Central memory CD4-positive, alpha-beta T cell (primary cell): ENCODE measurements at regions not wholly inside any gene's neighbourhood (a gene's known extent, or its start where the extent isn't known, plus 50 kb on each side); places are given as distances from the start of the nearest gene placed in this dataset.
"Not testable (repeated sequence)": the region's sequence is repeated elsewhere in the genome, so short reads cannot be mapped to it uniquely, and the experiment has no call there.

Source experiments
- DNase-seq: peaks from one replicate; pipeline ENCODE4 v3.0.0; 2022

DNA sequence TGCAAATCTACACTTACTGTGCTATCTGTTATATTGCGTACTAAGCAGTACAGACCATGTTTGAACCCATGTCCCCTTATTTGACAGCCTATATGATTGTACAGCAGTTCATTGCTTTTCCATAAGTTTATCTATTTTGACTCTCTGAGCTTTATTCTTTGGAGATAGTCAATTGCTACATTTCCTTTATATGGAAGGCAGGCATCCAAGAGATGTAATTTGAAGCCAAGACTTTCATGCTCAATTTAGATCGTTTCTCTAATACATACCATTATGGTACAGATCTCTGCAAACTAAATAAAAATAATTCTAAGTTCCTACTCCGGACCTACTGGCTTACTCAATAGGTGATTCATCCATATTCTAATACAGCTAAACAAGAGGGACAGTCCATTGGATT is 424.8 kb downstream of the TMEM38B start:
- DNase-seq, result no peak

DNA sequence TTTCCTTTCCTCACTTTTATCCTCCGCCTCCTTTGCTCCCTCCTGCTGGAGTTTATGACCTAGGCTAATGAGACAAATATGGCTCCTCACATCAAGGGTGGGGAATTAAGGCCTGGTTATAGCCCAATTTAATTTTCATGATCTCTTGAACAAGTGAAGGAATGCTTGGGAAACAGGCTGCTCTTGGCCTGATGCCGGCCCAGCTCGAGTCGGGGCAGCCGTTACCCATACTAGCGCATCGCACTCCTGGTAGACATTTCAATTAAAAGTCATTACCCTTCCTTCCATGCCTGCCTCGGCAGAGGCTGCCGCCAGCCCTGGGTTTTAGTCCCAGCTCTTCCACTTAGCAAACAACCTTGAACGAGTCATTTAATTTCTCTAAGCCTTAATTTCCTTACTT is 425.7 kb downstream of the TMEM38B start:
- no peak for DNase-seq

DNA sequence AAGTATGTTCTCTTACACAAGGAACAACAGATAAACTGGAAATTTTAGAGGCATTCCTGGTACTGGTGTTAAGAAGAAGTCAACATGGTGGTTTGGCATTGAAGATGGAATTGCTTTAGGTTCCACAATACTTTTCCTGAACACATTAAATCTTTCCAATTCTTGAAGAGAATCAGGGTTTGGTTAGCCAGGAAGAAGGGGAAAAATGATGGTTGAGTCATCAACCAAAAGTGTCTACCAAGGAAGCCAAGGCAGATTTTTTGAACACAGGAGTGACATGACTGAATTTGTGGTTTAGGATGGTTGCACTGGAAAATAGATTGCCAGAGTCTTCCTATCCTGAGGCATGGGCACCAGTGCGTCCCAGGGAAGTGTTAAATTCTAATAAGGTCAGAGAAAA is 433.4 kb downstream of the TMEM38B start:
- DNase-seq, result no peak

DNA sequence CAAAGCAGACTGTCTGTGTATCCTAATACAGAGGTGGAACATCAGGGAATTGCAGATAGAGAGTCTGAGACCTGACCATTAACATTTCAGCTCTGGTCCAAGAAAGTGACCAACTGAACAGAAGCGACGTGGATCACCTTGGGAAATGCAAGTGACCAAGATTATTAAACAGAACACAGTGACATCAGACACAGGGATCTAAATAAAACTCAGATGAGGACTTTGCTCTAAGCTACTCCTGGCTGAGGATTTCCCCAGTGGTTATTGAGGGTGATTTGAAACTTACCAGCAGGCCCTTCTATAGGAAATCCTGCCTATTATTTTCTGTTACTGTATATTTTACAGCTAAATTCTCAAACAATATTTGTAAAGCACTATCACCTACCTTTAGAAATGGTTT is 436.0 kb downstream of the TMEM38B start:
- no peak for DNase-seq

DNA sequence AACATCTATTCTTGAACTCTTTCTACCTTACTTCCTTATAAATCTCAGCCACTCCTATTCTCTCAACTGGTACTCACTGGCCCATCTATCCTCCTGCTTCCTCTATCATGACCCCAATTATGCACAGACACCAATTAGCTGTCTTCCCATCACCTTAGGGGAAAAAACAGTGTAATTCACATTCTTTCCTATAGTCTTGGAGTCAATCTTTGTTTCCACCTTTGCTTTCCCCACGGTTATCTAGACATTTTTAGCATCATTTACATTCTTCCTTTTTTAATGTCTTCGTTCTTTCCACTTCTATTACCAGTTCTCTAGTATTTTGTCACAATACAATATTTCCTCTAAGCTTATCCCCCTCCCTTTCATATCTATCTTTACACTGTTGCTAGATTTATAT is 449.4 kb downstream of the TMEM38B start:
- no peak for DNase-seq

DNA sequence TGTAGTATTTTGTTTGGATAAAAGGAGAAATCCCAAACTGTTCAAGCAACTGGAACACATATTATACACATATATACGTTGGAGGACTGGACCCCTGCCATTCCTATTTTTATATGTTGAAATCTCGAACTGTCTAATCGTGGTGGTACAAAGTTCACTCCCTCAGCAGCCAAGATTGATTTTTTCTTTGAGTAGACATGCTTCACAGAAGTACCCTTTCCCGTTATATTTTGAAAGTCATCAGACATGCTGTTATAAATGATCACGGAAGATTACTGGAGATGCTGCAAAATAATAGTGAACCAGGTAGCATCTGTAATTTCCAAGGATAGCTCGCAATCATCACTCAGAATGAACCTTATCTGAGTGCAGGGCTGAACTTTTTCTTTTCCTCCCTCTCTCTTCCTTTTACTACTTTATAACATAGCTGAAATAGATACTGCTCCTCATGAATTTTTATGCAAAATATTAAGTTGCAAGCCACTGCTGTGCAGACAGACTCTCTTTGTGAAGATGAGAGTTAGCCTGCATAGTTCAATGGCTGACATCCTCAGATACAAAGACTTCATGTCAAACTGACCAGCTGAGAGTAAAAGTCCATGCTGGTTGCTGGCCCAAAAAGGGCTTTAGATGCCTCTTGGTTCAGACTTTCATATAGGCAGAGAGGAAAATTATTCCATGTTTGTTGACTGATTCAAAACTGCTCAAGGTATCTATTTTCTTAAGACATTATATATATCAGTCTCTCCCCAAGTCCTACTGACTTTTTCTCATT is 451.9 kb downstream of the TMEM38B start:
- DNase-seq, result no peak

DNA sequence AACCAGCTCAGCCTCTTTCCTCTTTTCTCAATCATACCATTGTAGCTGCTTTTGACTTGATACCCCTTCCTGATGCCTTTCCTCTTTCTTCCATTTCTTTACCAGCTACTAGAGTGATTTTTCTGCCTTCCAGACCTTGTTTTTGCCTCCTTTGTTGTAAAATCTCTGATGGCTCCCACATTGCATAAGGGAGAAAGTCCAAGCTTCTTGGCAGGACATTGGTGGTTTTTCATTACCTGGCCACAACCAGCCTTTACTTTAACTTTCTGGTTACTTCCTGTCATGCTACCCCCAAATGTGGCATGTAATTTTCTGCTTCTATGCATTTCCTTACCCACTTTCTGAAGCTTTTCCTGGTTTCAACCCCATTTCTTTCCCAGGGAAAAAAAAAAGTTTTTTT is 452.5 kb downstream of the TMEM38B start:
- no peak for DNase-seq

DNA sequence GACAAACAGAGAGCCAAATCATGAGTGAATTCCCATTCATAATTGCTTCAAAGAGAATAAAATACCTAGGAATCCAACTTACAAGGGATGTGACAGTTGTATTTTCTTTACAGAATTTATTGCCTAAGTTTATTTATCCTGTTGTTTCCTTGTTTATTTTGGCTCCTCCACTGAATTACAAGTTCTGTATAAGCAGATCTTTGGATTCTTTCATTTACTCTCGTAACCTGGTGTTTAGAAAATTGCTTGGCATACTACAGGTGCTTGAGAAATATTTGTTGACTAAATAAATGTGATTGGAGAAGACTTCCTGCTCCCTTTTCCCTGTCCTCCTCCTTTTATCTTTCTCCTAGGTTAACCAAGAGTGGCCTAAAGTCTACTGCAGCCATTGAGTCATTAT is 455.6 kb downstream of the TMEM38B start:
- DNase-seq, result no peak

DNA sequence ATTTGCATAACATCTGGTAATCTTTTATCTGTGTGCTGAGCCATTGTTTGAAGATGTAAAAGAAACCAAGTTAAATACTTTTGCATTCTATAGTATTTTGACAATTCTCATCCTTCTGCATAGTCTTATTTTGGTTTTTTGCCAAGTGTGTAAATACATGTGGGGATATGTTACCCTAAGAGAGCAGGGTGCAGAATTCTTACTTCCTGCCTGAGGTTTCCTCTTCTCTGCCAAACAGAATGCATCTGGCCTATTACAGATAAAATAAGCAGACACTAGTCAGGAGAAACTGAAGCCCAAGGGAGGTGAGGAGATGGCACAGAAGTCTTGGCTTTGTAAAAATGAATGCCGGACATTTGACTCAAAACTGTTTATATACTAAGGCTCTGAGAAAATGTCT is 462.1 kb downstream of the TMEM38B start:
- DNase-seq, result no peak

DNA sequence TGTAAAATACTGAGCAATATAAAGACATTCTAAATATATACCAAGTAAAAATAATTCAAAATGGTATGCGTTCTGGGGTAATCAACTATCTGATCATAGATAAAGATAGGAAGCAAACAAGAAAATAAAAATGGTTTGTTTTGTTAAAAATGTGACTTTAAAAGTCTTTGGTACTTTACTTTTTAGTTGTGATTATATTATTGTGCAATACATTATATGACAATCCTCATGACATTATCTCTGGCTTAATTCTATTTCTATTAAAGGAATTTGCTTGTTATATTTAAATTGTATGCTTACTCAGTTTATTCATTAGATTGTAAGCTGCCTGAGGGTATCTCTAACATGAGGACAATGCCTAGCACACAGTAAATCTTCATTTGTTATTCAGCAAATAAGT is 477.9 kb downstream of the TMEM38B start:
- DNase-seq, result no peak

DNA sequence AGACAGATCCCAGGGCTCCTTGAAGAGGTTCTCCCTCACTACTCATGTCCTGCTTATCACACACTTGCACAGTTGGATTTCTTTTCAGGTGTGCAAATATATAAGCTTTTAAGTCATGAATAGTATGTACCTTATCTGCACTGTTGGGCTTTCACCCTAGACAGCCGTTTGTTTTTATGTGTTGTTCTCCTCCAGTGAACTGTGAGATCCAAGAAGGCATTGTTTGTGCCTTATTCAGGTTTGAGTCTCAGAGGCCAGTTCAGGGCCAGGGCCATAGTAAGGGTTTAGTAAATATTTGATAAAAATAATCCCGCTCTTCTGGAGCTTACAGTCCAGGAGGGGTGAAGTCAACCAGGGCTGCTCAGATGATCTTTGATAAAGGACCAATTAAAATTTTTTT is 480.0 kb downstream of the TMEM38B start:
- no peak for DNase-seq

DNA sequence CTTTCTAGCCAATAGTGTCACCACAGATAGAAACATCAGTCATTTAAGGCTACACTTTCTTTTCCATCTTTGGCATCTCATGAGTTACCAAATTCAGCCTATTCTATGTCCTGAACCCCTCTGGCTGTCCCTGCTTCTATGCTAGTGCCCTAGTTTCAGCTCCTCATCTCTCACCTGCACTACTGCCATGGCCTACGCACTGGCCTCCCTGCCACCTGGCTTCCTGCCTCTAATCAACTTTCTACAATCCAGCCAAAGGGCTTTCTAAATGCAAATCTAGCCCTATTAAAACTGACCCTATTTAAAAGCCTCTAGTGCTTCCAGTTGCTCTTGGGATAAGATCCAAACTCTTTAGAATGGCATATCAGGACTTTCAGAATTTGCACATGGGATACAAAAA is 482.9 kb downstream of the TMEM38B start:
- no peak for DNase-seq

DNA sequence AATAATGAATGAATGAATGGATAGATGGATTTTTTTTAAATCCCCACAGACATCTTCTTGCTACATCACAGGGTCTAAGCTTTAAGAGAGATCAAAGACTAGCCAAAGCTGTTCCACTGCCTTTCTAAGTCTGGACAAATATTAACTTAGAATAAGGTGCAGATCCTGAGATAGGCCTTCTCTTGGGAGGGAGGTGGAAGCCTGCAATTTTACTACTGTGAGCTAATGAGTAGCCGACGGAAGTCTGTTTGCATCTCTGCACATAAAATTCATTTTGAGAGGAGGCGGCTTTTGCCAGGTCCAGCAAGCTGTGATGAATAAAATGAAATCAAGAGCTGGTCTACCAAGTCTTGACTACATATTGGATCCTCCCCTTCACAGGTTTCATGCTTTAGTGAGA is 484.9 kb downstream of the TMEM38B start:
- no peak for DNase-seq

DNA sequence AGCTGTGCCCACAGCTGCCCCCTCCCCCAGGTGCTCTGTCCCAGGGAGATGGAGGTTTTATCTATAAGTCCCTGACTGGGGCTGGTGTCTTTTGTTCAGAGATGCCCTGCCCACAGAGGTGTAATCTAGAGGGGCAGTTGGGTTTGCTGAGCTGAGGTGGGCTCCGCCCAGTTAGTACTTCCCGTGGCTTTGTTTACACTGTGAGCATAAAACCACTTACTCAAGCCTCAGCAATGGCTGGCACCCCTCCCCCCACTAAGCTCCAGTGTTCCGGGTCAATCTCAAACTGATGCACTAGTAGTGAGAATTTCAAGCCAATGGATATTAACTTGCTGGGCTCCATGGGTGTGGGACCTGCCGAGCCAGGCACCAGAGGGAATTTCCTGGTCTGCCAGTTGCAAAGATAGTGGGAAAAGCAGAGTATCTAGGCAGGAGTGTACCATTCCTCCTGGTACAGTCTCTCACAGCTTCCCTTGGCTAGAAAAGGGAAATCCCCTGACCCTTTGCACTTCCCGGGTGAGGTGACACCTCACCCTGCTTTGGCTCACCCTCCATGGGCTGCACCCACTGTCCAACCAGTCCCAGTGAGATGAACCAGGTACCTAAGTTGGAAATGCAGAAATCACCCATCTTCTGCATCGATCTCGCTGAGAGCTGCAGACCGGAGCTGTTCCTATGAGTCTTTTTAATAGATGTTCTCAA is 509.6 kb downstream of the TMEM38B start:
- not testable (repeated sequence) for DNase-seq

DNA sequence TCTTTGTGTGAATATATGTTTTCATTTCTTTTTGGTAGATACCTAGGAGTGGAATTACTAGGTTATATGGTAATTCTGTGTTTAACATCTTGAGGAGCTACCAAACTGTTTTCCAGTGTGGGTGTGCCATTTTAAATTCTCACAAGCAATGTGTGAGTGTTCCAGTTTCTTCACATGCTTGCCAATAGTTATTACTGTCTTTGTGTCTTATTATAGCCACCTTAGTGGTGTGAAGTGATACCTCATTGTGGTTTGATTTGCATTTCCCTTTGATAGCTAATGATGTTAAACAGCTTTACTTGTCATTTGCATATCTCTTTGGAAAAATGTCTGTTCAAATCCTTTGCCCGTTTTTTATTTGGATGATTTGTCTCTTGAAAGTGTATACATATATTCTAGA is 513.0 kb downstream of the TMEM38B start:
- DNase-seq, result no peak

DNA sequence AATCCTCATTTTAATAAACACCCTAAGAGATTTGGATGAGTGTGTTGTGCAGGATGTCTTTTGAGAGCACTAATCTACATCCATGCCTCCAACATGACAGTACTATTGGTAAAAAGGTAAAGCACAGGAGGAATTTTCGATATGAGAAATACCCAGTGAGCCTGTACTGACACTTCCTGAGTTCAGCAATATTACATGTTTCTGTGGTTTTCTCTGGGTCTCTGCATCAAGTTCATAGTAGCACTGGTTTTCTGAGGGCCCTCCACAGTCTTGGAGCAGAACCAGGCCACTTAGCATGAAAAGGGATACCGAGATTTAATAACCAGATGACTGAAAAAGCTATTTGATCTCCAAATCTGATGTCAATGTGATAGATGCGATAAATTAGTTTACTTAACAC is 524.1 kb downstream of the TMEM38B start:
- no peak for DNase-seq

DNA sequence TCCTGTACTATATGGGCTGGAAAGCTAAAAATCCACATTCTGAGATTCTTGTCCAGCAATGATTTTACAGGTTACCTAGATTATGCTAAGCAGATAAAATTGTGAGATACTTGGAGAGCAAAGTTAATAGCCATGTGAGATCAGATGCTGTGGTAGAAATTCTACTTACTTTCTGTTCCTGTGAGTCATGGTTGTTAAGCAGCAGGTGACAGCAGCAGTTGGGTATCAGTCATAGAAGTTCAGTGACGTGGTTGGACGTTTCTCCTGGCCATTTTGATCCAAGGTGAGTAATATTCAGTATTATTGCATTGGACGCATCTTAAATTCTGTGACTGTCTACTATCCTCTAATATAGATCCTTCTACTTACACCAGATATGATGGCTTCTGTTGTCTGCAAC is 524.5 kb downstream of the TMEM38B start:
- no peak for DNase-seq

DNA sequence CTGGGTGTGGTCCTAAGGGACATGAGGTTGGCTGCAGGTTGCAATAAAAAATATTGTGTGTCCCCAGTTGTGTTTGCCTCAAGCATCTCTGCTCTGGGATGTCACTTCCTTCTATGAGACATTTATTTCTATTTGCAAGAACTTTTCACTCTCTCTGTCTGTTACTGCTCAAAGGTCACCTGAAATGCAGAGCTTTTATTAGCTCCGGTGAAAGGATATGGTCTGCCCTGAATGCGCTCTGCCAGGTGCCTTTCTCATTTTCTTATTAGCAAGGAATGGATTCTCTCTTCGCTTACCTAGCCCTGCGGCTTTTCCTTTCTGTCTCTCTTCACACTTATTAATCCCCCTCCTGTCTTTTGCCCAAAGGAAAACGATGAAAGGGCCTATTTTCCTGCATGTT is 526.1 kb downstream of the TMEM38B start:
- DNase-seq, result no peak

DNA sequence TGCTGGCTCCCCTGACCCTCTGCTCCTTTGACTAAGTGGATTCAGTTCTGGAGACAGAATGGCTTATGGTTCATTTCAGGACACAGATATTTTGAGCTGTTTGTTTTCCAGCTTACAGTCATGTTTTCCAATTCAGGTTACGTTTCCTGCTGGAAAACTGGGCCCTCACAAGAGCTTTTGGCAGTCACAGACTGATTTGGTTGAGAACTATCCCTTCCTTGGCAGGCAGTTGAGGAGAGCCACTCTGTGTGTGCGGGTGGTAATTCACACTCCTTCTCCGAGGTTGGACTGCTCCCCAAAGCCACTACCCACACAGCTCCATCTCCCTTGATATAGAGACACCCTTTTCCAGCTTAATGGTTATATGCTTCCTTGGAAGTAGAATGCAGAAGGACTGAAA is 534.5 kb downstream of the TMEM38B start:
- DNase-seq, result no peak

DNA sequence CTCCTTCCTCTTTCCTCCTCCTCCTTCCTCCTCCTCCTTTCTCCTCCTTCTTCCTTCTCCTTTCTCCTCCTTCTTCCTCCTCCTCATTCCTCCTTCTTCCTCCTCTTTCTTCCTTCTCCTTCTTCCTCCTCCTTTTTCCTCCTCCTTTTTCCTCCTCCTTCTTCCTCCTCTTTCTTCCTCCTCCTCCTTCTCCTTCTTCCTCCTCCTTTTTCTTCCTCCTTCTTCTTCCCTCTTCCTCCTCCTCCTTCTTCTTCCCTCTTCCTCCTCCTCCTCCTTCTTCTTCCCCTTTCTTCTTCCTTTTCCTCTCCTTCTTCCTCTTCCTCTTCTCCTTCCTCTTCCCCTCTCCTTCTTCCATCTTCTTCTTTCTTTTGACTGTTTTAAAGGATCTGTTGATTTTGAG is 538.8 kb downstream of the TMEM38B start:
- DNase-seq, result no peak

DNA sequence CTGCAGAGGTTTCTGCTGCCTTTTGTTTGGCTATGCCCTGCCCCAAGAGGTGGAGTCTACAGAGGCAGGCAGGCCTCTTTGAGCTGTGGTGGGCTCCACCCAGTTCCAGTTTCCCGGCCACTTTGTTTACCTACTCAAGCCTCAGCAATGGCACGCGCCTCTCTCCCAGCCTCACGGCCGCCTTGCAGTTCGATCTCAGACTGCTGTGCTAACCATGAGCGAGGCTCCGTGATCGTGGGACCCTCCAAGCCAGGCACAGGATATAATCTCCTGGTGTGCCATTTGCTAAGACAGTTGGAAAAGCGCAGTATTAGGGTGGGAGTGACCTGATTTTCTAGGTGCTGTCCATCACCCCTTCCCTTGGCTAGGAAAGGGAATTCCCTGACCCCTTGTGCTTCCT is 566.6 kb downstream of the TMEM38B start:
- DNase-seq, result not testable (repeated sequence)

DNA sequence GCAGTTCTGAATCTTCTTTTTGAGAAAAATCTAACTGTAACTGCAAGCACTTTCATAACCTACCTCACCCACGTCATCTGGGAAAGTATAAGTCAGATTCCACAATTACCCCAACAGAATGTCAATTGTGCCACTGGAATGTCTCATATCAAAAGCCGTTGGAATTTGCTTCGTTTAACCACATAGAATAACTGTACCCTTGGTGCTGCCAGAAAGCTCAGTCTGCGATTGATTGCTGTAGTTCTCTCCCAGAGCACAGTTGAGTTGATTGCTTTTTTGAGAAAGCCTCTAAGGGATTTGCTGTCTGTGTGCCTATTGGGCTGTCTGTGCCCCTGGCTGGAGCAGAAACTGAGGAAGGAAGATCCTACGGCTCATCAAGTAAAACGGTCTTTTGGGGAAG is 583.6 kb downstream of the TMEM38B start:
- DNase-seq, result no peak

DNA sequence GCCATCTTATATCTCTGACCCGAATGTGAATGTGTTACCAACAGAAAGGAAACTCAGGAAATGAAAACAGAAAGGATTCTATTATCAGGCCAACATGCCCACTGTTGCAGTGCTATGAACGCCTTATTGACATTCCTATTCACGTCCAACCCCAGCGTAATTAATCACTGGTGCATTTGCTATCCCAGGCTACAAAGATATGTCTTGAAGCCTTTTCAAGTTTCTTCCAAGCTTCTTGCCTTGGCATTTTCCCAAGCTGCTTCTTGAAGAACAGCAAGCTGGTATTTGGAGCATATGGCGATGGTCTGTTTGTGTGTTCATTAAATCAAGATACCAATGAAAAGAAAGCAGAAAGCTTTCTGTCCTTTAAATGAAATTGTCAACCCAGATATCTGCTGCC is 579.2 kb upstream of the ZNF462 start:
- DNase-seq, result no peak

DNA sequence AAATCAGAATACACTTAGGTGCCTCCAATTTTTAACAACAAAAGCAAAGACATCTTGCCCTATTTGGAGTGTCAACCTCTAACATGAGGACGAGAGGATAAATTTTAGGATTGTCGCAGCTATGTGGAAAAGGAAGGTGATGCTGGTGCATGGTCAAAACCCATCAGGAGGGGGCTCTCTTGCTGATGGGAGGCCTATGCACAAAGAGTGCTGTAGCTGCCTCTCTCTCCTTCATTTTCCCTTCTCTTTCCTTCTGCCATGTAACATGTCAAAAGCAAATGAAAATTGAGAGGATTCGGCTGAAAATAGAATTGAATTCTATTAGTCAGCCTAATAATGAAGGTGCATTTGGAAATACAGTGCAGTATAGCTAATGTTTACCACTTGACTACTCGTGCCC is 578.7 kb upstream of the ZNF462 start:
- no peak for DNase-seq

DNA sequence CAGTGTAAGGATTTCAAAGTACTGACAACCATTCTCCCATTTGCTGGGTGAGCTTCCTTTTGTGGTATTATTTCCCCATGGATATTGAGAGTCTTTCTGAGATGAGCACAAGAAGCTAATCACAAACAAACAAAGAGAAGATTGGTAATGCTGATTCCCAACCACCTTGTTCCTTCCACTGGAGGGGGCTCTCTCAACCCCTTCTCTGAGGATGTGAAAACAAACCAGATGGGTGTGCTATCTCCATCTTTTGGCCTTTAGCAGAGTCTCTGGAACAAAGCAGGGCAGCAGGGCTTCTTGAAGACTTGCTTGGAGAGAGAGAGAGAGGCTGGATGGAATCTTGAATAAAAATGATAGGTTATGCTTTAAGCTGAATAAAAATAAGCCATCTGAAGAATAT is 576.7 kb upstream of the ZNF462 start:
- DNase-seq, result no peak
